Thymus (tissue), 11 donors: ENCODE measurements at regions not wholly inside any gene's neighbourhood (a gene's known extent, or its start where the extent isn't known, plus 50 kb on each side); places are given as distances from the start of the nearest gene placed in this dataset.
"Not testable (repeated sequence)": the region's sequence is repeated elsewhere in the genome, so short reads cannot be mapped to it uniquely, and the experiment has no call there.

ENCODE experiments used
- DNase-seq, 9 donors: peaks; one replicate each; pipeline ENCODE4 v3.0.0-alpha.2; 2013; ENCODE audit warnings: low spot score in 9 of 9, low read depth in 6 of 9, missing footprints in 1 of 9
- H3K27ac ChIP-seq, 2 donors: one replicate each; pipeline ENCODE4 v1.5.1; 2013; ENCODE audit warnings: control low read depth in 1 of 2, low read depth in 1 of 2, low read length in 1 of 2, mild to moderate bottlenecking in 1 of 2, moderate library complexity in 1 of 2
- H3K27me3 ChIP-seq, 2 donors: one replicate each; pipeline ENCODE4 v1.5.1; 2013; ENCODE audit warnings: low read length in 1 of 2; ENCODE audit not compliant: control insufficient read depth in 2 of 2, insufficient read depth in 1 of 2
- H3K36me3 ChIP-seq, 2 donors: one replicate each; pipeline ENCODE4 v1.5.1; 2013; ENCODE audit warnings: low read length in 1 of 2, mild to moderate bottlenecking in 1 of 2, moderate library complexity in 1 of 2; ENCODE audit not compliant: control insufficient read depth in 2 of 2, insufficient read depth in 2 of 2
- H3K4me1 ChIP-seq, 2 donors: one replicate each; pipeline ENCODE4 v1.5.1; 2013; ENCODE audit warnings: low read length in 2 of 2; ENCODE audit not compliant: control insufficient read depth in 2 of 2, insufficient read depth in 2 of 2
- H3K4me3 ChIP-seq, 2 donors: one replicate each; pipeline ENCODE4 v1.5.1; 2013; ENCODE audit warnings: low read length in 2 of 2, control low read depth in 1 of 2, mild to moderate bottlenecking in 1 of 2
- H3K9me3 ChIP-seq, 2 donors: one replicate each; pipeline ENCODE4 v1.5.1; 2013; ENCODE audit warnings: low read length in 1 of 2, mild to moderate bottlenecking in 1 of 2; ENCODE audit not compliant: control insufficient read depth in 2 of 2, insufficient read depth in 1 of 2
- WGBS: extraction: QIAGEN DNeasy Blood & Tissue Kit; methylation state at CpG from one replicate; pipeline ENCODE4 v1.1.7; 2013; 5-methylcytosine and 5-hydroxymethylcytosine counted together
- donor health status: healthy.

DNA sequence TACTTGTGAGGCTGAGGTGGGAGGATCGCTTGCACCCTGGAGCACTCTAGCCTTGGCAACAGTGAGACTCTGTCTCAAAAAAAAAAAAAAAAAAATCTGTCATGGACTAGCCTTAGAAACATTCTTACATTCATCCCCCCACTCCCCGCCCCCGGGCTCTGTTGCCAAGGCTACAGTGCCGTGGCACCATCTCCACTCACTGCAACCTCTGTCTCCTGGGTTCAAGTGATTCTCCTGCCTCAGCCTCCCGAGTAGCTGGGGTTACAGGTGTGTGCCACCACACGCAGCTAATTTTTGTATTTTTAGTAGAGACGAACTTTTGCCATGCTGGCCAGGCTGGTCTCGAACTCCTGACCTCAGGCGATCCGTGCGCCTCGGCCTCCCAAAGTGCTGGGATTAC lies 62.4 kb downstream of the FOXA2 start:
- not testable (repeated sequence) for H3K4me1 ChIP-seq, H3K27ac ChIP-seq, H3K27me3 ChIP-seq, H3K4me3 ChIP-seq, H3K36me3 ChIP-seq, DNase-seq, H3K9me3 ChIP-seq
- WGBS, result 95% methylated on average over 12 of the region's 12 CpGs

DNA sequence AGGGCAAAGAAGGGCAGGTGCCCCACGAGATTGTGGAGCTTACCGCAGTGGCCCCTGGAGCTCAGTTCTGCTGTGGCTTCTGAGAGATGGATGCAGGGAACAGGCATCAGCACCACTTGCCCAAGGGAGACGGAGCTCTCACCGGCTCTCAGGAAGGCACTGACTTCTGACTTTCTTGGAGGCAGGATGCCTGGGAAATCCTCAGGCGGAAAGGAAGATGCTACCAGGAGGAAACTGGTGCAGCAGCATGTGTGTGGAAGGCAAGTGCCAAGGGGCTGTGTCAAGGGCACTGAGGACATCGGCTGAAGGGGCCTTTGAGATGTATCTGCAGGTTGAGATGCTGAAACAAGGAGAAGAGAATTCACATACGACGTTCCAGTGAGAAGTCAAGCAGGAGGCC lies 64.0 kb downstream of the FOXA2 start:
- no peaks in the 10 kb centered on the region for H3K9me3 ChIP-seq
- H3K27me3 ChIP-seq, result no peaks in the 10 kb centered on the region
- H3K4me3 ChIP-seq, result no peak overlapping the region
- no peak for DNase-seq
- WGBS, result 91% methylated on average over 8 of the region's 8 CpGs
- H3K27ac ChIP-seq, result no peak overlapping the region
- no peaks in the 10 kb centered on the region for H3K36me3 ChIP-seq
- H3K4me1 ChIP-seq, result no peaks in the 10 kb centered on the region

DNA sequence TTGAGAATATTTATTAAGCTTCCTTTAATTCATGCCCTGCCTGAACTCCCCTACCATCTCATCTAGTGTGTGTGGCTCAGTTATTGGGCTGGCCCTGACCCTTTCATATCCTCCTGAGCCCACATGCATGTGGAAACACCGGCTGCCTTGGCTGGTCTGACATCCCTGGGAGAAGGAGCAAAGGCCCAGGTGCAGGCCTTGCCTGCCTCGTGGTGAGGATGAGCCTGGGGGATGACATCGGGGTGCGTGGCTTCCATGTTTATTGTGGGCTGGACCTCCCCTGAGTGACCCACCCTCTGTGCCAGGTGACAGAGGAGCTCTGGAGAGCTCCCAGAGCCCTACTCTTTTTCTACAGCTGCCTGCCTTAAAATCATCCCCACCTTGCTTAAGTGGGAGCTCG lies 69.1 kb downstream of the FOXA2 start:
- H3K27ac ChIP-seq, result no peak overlapping the region
- peaks cover 0 to 2% of the 10 kb centered on the region in 2 donors for H3K27me3 ChIP-seq
- no peaks in the 10 kb centered on the region for H3K36me3 ChIP-seq
- H3K4me1 ChIP-seq, result no peaks in the 10 kb centered on the region
- 90% methylated on average over 5 of the region's 5 CpGs for WGBS
- H3K4me3 ChIP-seq, result no peak overlapping the region
- H3K9me3 ChIP-seq, result no peaks in the 10 kb centered on the region
- DNase-seq, result no peak

DNA sequence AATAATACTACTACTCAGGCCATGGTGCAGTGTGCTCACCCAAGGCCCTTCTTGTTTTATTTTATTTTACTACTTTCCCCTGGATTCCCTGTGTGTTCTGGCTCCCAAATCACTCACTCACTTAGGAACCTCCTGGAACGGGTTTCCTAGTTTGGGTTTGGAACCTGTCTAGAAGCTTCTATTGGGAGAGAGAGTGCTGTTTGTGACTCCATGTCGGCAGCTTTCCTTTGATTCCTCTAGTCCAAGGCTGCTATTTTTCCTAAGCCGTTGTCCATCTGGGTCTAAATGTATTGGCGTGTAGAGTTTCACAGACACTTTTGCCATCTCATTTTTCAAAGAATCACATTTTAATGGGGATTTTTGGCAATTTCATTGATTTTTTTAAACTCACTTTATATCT lies 70.8 kb downstream of the FOXA2 start:
- no peak for DNase-seq
- Histone ChIP-seq H3K27me3 (peaks cover 0 to 2% of the 10 kb centered on the region in 2 donors), H3K4me3 (no peak overlapping the region), H3K27ac (no peak overlapping the region), H3K9me3 (no peaks in the 10 kb centered on the region), H3K4me1 (no peaks in the 10 kb centered on the region), H3K36me3 (no peaks in the 10 kb centered on the region)
- 92% methylated on average over 4 of the region's 4 CpGs for WGBS

DNA sequence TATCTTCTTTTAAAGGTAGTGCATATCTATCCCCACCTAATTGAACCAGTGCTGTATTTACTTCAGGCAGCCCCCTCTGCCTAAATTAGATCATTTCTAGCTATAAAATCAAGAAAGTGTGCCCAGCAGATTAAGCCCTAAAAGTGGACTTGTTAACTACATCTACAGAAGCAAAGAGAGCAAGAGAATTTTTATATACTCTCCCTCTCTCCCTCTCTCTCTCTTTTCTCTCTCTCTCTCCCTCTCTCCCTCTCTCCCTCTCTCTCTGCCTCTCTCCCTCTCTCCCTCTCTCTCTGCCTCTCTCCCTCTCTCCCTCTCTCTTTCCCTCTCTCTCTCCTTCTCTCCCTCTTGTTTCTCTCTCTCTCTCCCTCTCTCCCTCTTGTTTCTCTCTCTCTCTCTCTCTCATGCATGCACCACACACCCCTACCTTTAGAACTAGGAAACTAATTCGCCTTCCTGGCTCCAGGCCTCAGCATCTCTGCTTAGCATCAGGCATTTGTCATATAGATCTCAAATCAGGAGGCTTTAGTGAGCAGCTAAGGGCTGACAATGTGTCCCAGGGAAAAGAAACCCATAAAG lies 71.4 kb downstream of the FOXA2 start:
- H3K4me3 ChIP-seq, result no peak overlapping the region
- no peak for DNase-seq
- 85% methylated on average over 1 of the region's 1 CpG for WGBS
- no peaks in the 10 kb centered on the region for H3K4me1 ChIP-seq
- H3K36me3 ChIP-seq, result no peaks in the 10 kb centered on the region
- no peak overlapping the region for H3K27ac ChIP-seq
- H3K9me3 ChIP-seq, result no peaks in the 10 kb centered on the region
- H3K27me3 ChIP-seq, result peaks cover 0 to 2% of the 10 kb centered on the region in 2 donors

DNA sequence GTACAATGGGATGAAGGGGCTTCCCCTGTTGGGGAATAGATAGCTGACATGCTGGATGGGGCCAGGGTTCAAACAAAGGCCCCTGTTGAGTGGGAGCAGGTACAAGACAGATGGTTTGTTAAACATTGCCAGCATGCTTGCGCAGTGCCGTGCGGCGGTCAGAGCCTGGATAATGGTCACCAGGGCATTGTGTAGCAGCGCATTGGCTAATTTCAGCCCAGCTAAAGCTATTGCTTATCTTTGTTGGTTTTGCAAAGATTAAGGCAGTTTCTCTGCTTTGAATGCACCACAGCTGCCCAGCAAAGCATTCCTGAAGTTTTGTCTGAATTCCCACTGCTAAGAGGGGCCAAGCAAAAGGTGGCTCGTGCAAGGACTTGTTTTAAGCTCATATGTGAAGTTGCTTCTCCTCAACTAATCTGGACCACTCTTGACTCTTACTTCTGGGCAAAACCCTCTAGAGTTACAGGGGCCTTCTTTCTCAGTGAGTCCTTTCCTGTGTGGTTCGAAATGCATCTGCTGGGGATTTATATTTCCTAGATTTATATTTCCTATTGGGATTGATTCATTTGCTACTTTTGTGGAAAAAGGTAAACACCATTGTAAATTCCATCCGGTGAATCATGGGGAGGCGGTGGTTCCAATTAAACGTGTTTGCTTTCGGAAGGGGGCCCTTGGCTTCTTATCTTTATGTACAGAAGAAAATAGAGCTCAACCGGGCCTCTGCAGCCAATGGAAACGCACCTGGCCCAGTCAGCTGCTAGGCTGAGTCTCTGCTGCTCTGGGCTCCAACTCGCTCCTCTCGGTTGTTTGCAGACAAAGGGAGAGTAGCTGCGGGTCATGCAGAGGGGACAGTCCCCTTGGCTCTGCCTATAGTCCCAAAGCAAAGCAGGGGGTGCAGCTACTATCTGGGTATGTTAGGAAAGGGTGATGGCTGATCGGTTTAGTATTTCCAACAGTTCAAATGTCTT lies 72.1 kb downstream of the FOXA2 start:
- Histone ChIP-seq H3K27me3 (peaks cover 0 to 2% of the 10 kb centered on the region in 2 donors), H3K4me1 (no peaks in the 10 kb centered on the region), H3K36me3 (no peaks in the 10 kb centered on the region), H3K27ac (no peak overlapping the region), H3K4me3 (no peak overlapping the region), H3K9me3 (no peaks in the 10 kb centered on the region)
- WGBS, result 69% methylated on average over 17 of the region's 17 CpGs
- no peak for DNase-seq

DNA sequence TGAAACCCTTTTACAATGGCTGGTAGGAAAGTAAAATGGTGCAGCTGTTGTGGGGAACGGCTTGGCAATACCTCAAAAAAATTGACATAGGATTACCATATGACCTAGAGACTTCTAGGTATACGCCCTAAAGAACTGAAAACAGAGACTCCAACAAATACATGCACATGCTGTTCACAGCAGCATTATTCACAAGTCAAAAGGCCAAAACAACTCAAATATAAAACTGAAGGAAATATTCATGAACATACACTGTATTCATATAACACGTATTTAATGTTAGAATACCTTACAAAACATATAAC lies 74.6 kb downstream of the FOXA2 start:
- 93% methylated on average over 3 of the region's 3 CpGs for WGBS
- Histone ChIP-seq H3K27ac (no peak overlapping the region), H3K4me1 (no peaks in the 10 kb centered on the region)

DNA sequence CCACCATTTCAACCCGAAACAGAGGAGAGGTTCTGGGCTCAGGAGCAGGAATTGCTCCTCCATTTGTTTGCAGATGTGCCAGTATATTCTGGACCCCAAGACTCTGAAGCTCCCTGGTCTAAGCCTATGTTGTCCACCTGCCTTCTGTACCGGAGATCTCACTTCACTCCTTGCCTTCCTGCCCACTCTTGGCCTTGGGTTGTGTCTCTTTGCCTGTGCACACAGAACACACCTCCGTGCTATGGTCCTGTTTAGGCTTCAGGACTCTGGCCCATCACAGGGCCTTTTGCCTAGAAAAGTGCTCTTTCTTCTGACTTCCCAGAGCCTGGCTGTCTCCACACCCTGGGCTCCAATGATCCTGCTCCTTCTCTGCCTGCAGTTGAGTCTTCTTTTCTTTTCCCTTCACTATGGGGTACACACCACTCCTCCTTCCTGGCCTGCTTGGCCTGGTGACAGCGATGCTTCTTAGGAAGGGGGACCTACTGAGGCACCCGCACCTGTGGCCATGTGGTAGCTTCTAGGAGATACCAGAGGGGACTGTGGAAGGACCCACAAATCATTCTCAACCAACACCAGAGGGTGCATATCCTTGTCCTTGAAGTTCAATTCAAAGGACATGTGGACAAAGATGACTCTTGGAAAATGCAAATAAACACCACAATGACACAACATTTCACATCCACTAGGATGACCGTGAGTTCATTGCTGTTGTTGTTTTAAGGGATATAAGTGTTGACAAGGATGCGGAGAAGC lies 75.1 kb downstream of the FOXA2 start:
- no peaks in the 10 kb centered on the region for H3K9me3 ChIP-seq
- DNase-seq, result no peak
- no peaks in the 10 kb centered on the region for H3K4me1 ChIP-seq
- H3K36me3 ChIP-seq, result no peaks in the 10 kb centered on the region
- H3K27ac ChIP-seq, result no peak overlapping the region
- H3K4me3 ChIP-seq, result no peak overlapping the region
- peaks cover 0 to 2% of the 10 kb centered on the region in 2 donors for H3K27me3 ChIP-seq
- WGBS, result 96% methylated on average over 7 of the region's 7 CpGs

More for the DNA sequence above, 74.6 kb downstream of the FOXA2 start:
- Histone ChIP-seq H3K36me3 (no peaks in the 10 kb centered on the region), H3K4me3 (no peak overlapping the region), H3K27me3 (peaks cover 0 to 2% of the 10 kb centered on the region in 2 donors), H3K9me3 (no peaks in the 10 kb centered on the region)
- DNase-seq, result no peak

DNA sequence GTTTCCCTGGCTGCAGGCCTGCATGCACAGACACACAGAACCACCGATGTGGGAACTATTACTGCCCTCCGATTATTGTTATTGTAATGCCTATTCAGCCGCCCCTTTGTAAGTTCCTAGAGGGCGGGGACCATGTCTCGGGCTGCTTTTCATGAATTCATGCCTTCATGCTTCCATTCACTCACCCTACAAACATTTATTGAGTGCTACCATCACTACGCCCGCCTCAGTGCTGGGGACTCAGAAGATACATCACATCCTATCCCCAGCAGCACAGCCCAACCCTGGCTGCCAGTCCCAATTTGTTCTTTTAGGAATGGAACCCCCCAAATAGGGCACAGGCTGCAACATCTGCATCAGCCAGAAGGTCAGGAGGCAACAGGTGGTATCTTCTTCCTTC lies 75.9 kb downstream of the FOXA2 start:
- no peak overlapping the region for H3K4me3 ChIP-seq
- no peak for DNase-seq
- H3K27ac ChIP-seq, result no peak overlapping the region
- no peaks in the 10 kb centered on the region for H3K4me1 ChIP-seq
- no peaks in the 10 kb centered on the region for H3K36me3 ChIP-seq
- 85% methylated on average over 7 of the region's 7 CpGs for WGBS
- no peaks in the 10 kb centered on the region for H3K9me3 ChIP-seq
- peaks cover 0 to 2% of the 10 kb centered on the region in 2 donors for H3K27me3 ChIP-seq
